ENCODE measurements at regions not wholly inside any gene's neighbourhood (a gene's known extent, or its start where the extent isn't known, plus 50 kb on each side); places are given as distances from the start of the nearest gene placed in this dataset.

GRCh38 chr9:107172160-107172978 lies 110.7 kb upstream of the RAD23B start:
- peak; percentile 81 for DNase-seq (ENCODE audit: low read depth)
- TF ChIP-seq CTCF (IDR thresholded peaks at IDR 0.05; ENCODE audit: insufficient read depth, low read depth, low read length, missing control alignments): peak; percentile 97
- H3K4me3 ChIP-seq (ENCODE audit: low read length): no peak overlapping the region

- H3K4me3 ChIP-seq (ENCODE audit: low read length): no peak overlapping the region
- DNase-seq (ENCODE audit: low read depth): no peak
- no peak for TF ChIP-seq CTCF (IDR thresholded peaks at IDR 0.05; ENCODE audit: insufficient read depth, low read depth, low read length, missing control alignments)
Observed at GRCh38 chr9:107172979-107173347, 110.1 kb upstream of the RAD23B start.

- no peak overlapping the region for H3K4me3 ChIP-seq (ENCODE audit: low read length)
- peak; percentile 68 for DNase-seq (ENCODE audit: low read depth)
- TF ChIP-seq CTCF (IDR thresholded peaks at IDR 0.05; ENCODE audit: insufficient read depth, low read depth, low read length, missing control alignments): no peak
Observed at GRCh38 chr9:107173422-107174180, 109.5 kb upstream of the RAD23B start.

- no peak for TF ChIP-seq CTCF (IDR thresholded peaks at IDR 0.05; ENCODE audit: insufficient read depth, low read depth, low read length, missing control alignments)
- DNase-seq (ENCODE audit: low read depth): no peak
- H3K4me3 ChIP-seq (ENCODE audit: low read length): no peak overlapping the region
Observed at GRCh38 chr9:107174441-107174840, 108.6 kb upstream of the RAD23B start.

- TF ChIP-seq CTCF (IDR thresholded peaks at IDR 0.05; ENCODE audit: insufficient read depth, low read depth, low read length, missing control alignments): no peak
- no peak overlapping the region for H3K4me3 ChIP-seq (ENCODE audit: low read length)
- peak; percentile 40 for DNase-seq (ENCODE audit: low read depth)
Observed at GRCh38 chr9:107175041-107175440, 108.0 kb upstream of the RAD23B start.

GRCh38 chr9:107175816-107176435 lies 107.2 kb upstream of the RAD23B start:
- DNase-seq (ENCODE audit: low read depth): no peak
- no peak for TF ChIP-seq CTCF (IDR thresholded peaks at IDR 0.05; ENCODE audit: insufficient read depth, low read depth, low read length, missing control alignments)
- no peak overlapping the region for H3K4me3 ChIP-seq (ENCODE audit: low read length)

Measured in epithelial cell of esophagus (primary cell).